ENCODE measurements at regions not wholly inside any gene's neighbourhood (a gene's known extent, or its start where the extent isn't known, plus 50 kb on each side); places are given as distances from the start of the nearest gene placed in this dataset.

GRCh38 chr12:59087077-59087673, 166.9 kb upstream of the LRIG3 start:
- no peaks in the 10 kb centered on the region for H3K9me3 ChIP-seq (ENCODE audit: control insufficient read depth in 2 of 2, insufficient read depth in 1 of 2, low read length in 1 of 2)
- DNase-seq (ENCODE audit: low read depth in 6 of 9, low spot score in 9 of 9), result no peak
- H3K4me3 ChIP-seq (ENCODE audit: low read length in 2 of 2), result no peak overlapping the region
- no peaks in the 10 kb centered on the region for H3K27me3 ChIP-seq (ENCODE audit: control insufficient read depth in 2 of 2, insufficient read depth in 1 of 2, low read length in 1 of 2)
- no peaks in the 10 kb centered on the region for H3K4me1 ChIP-seq (ENCODE audit: control insufficient read depth in 2 of 2, insufficient read depth in 2 of 2, low read length in 2 of 2)
- no peaks in the 10 kb centered on the region for H3K36me3 ChIP-seq (ENCODE audit: control insufficient read depth in 2 of 2, insufficient read depth in 2 of 2, low read length in 1 of 2)
- no peak overlapping the region for H3K27ac ChIP-seq (ENCODE audit: low read depth in 1 of 2, low read length in 1 of 2)

- DNase-seq (ENCODE audit: low read depth in 6 of 9, low spot score in 9 of 9), result no peak
- no peaks in the 10 kb centered on the region for H3K4me1 ChIP-seq (ENCODE audit: control insufficient read depth in 2 of 2, insufficient read depth in 2 of 2, low read length in 2 of 2)
- no peak overlapping the region for H3K27ac ChIP-seq (ENCODE audit: low read depth in 1 of 2, low read length in 1 of 2)
- 88% methylated on average over 4 of the region's 4 CpGs for WGBS
- H3K27me3 ChIP-seq (ENCODE audit: control insufficient read depth in 2 of 2, insufficient read depth in 1 of 2, low read length in 1 of 2), result no peaks in the 10 kb centered on the region
- no peaks in the 10 kb centered on the region for H3K9me3 ChIP-seq (ENCODE audit: control insufficient read depth in 2 of 2, insufficient read depth in 1 of 2, low read length in 1 of 2)
- H3K4me3 ChIP-seq (ENCODE audit: low read length in 2 of 2), result no peak overlapping the region
- no peaks in the 10 kb centered on the region for H3K36me3 ChIP-seq (ENCODE audit: control insufficient read depth in 2 of 2, insufficient read depth in 2 of 2, low read length in 1 of 2)
Measured at GRCh38 chr12:59086126-59086525, 165.8 kb upstream of the LRIG3 start.

- no peak for DNase-seq (ENCODE audit: low read depth in 6 of 9, low spot score in 9 of 9)
- WGBS, result 93% methylated on average over 3 of the region's 3 CpGs
Measured at GRCh38 chr12:59085690-59086089, 165.4 kb upstream of the LRIG3 start.

GRCh38 chr12:59084511-59085375, 164.4 kb upstream of the LRIG3 start:
- 67% methylated on average over 12 of the region's 12 CpGs for WGBS
- no peaks in the 10 kb centered on the region for H3K9me3 ChIP-seq (ENCODE audit: control insufficient read depth in 2 of 2, insufficient read depth in 1 of 2, low read length in 1 of 2)
- no peaks in the 10 kb centered on the region for H3K27me3 ChIP-seq (ENCODE audit: control insufficient read depth in 2 of 2, insufficient read depth in 1 of 2, low read length in 1 of 2)
- no peak overlapping the region for H3K4me3 ChIP-seq (ENCODE audit: low read length in 2 of 2)
- no peaks in the 10 kb centered on the region for H3K4me1 ChIP-seq (ENCODE audit: control insufficient read depth in 2 of 2, insufficient read depth in 2 of 2, low read length in 2 of 2)
- peak overlapping the region; percentile 8 to 20 for H3K27ac ChIP-seq (ENCODE audit: low read depth in 1 of 2, low read length in 1 of 2)
- DNase-seq (ENCODE audit: low read depth in 6 of 9, low spot score in 9 of 9), result no peak
- no peaks in the 10 kb centered on the region for H3K36me3 ChIP-seq (ENCODE audit: control insufficient read depth in 2 of 2, insufficient read depth in 2 of 2, low read length in 1 of 2)

More at GRCh38 chr12:59085690-59086089, 165.4 kb upstream of the LRIG3 start:
- Histone ChIP-seq H3K27ac (ENCODE audit: low read depth in 1 of 2, low read length in 1 of 2) (peak overlapping the region in 1 of 2 donors; percentile 20), H3K27me3 (ENCODE audit: control insufficient read depth in 2 of 2, insufficient read depth in 1 of 2, low read length in 1 of 2) (no peaks in the 10 kb centered on the region), H3K9me3 (ENCODE audit: control insufficient read depth in 2 of 2, insufficient read depth in 1 of 2, low read length in 1 of 2) (no peaks in the 10 kb centered on the region), H3K4me1 (ENCODE audit: control insufficient read depth in 2 of 2, insufficient read depth in 2 of 2, low read length in 2 of 2) (no peaks in the 10 kb centered on the region), H3K4me3 (ENCODE audit: low read length in 2 of 2) (no peak overlapping the region), H3K36me3 (ENCODE audit: control insufficient read depth in 2 of 2, insufficient read depth in 2 of 2, low read length in 1 of 2) (no peaks in the 10 kb centered on the region)

- no peaks in the 10 kb centered on the region for H3K9me3 ChIP-seq (ENCODE audit: control insufficient read depth in 2 of 2, insufficient read depth in 1 of 2, low read length in 1 of 2)
- 92% methylated on average over 3 of the region's 3 CpGs for WGBS
- H3K36me3 ChIP-seq (ENCODE audit: control insufficient read depth in 2 of 2, insufficient read depth in 2 of 2, low read length in 1 of 2), result no peaks in the 10 kb centered on the region
- no peaks in the 10 kb centered on the region for H3K27me3 ChIP-seq (ENCODE audit: control insufficient read depth in 2 of 2, insufficient read depth in 1 of 2, low read length in 1 of 2)
- DNase-seq (ENCODE audit: low read depth in 6 of 9, low spot score in 9 of 9), result no peak
- no peak overlapping the region for H3K4me3 ChIP-seq (ENCODE audit: low read length in 2 of 2)
- no peaks in the 10 kb centered on the region for H3K4me1 ChIP-seq (ENCODE audit: control insufficient read depth in 2 of 2, insufficient read depth in 2 of 2, low read length in 2 of 2)
- H3K27ac ChIP-seq (ENCODE audit: low read depth in 1 of 2, low read length in 1 of 2), result no peak overlapping the region
Measured at GRCh38 chr12:59082952-59083351, 162.6 kb upstream of the LRIG3 start.

- H3K27me3 ChIP-seq (ENCODE audit: control insufficient read depth in 2 of 2, insufficient read depth in 1 of 2, low read length in 1 of 2), result no peaks in the 10 kb centered on the region
- no peak overlapping the region for H3K4me3 ChIP-seq (ENCODE audit: low read length in 2 of 2)
- H3K36me3 ChIP-seq (ENCODE audit: control insufficient read depth in 2 of 2, insufficient read depth in 2 of 2, low read length in 1 of 2), result no peaks in the 10 kb centered on the region
- no peak overlapping the region for H3K27ac ChIP-seq (ENCODE audit: low read depth in 1 of 2, low read length in 1 of 2)
- no peak for DNase-seq (ENCODE audit: low read depth in 6 of 9, low spot score in 9 of 9)
- WGBS, result 95% methylated on average over 1 of the region's 1 CpG
- H3K4me1 ChIP-seq (ENCODE audit: control insufficient read depth in 2 of 2, insufficient read depth in 2 of 2, low read length in 2 of 2), result no peaks in the 10 kb centered on the region
- no peaks in the 10 kb centered on the region for H3K9me3 ChIP-seq (ENCODE audit: control insufficient read depth in 2 of 2, insufficient read depth in 1 of 2, low read length in 1 of 2)
Measured at GRCh38 chr12:59080101-59080500, 159.8 kb upstream of the LRIG3 start.

- Histone ChIP-seq H3K4me1 (ENCODE audit: control insufficient read depth in 2 of 2, insufficient read depth in 2 of 2, low read length in 2 of 2) (no peaks in the 10 kb centered on the region), H3K4me3 (ENCODE audit: low read length in 2 of 2) (no peak overlapping the region), H3K27me3 (ENCODE audit: control insufficient read depth in 2 of 2, insufficient read depth in 1 of 2, low read length in 1 of 2) (no peaks in the 10 kb centered on the region), H3K9me3 (ENCODE audit: control insufficient read depth in 2 of 2, insufficient read depth in 1 of 2, low read length in 1 of 2) (no peaks in the 10 kb centered on the region), H3K27ac (ENCODE audit: low read depth in 1 of 2, low read length in 1 of 2) (no peak overlapping the region), H3K36me3 (ENCODE audit: control insufficient read depth in 2 of 2, insufficient read depth in 2 of 2, low read length in 1 of 2) (no peaks in the 10 kb centered on the region)
- WGBS, result 72% methylated on average over 4 of the region's 4 CpGs
- no peak for DNase-seq (ENCODE audit: low read depth in 6 of 9, low spot score in 9 of 9)
Measured at GRCh38 chr12:59079472-59079871, 159.2 kb upstream of the LRIG3 start.

- Histone ChIP-seq H3K9me3 (ENCODE audit: control insufficient read depth in 2 of 2, insufficient read depth in 1 of 2, low read length in 1 of 2) (no peaks in the 10 kb centered on the region), H3K27ac (ENCODE audit: low read depth in 1 of 2, low read length in 1 of 2) (peak overlapping the region in 1 of 2 donors; percentile 50), H3K4me1 (ENCODE audit: control insufficient read depth in 2 of 2, insufficient read depth in 2 of 2, low read length in 2 of 2) (no peaks in the 10 kb centered on the region), H3K36me3 (ENCODE audit: control insufficient read depth in 2 of 2, insufficient read depth in 2 of 2, low read length in 1 of 2) (no peaks in the 10 kb centered on the region), H3K27me3 (ENCODE audit: control insufficient read depth in 2 of 2, insufficient read depth in 1 of 2, low read length in 1 of 2) (no peaks in the 10 kb centered on the region), H3K4me3 (ENCODE audit: low read length in 2 of 2) (no peak overlapping the region)
- WGBS, result 5% methylated on average over 2 of the region's 2 CpGs
- no peak for DNase-seq (ENCODE audit: low read depth in 6 of 9, low spot score in 9 of 9)
Measured at GRCh38 chr12:59079002-59079401, 158.7 kb upstream of the LRIG3 start.

- no peaks in the 10 kb centered on the region for H3K27me3 ChIP-seq (ENCODE audit: control insufficient read depth in 2 of 2, insufficient read depth in 1 of 2, low read length in 1 of 2)
- DNase-seq (ENCODE audit: low read depth in 6 of 9, low spot score in 9 of 9), result peak in 1 of 9 donors; percentile 24
- WGBS, result 80% methylated on average over 6 of the region's 6 CpGs
- no peaks in the 10 kb centered on the region for H3K36me3 ChIP-seq (ENCODE audit: control insufficient read depth in 2 of 2, insufficient read depth in 2 of 2, low read length in 1 of 2)
- no peaks in the 10 kb centered on the region for H3K4me1 ChIP-seq (ENCODE audit: control insufficient read depth in 2 of 2, insufficient read depth in 2 of 2, low read length in 2 of 2)
- H3K9me3 ChIP-seq (ENCODE audit: control insufficient read depth in 2 of 2, insufficient read depth in 1 of 2, low read length in 1 of 2), result no peaks in the 10 kb centered on the region
- H3K27ac ChIP-seq (ENCODE audit: low read depth in 1 of 2, low read length in 1 of 2), result peak overlapping the region; percentile 69 to 71
- no peak overlapping the region for H3K4me3 ChIP-seq (ENCODE audit: low read length in 2 of 2)
Measured at GRCh38 chr12:59077575-59078426, 157.5 kb upstream of the LRIG3 start.

Measured in thymus (tissue), 11 donors.